SKM-1 treated with dmso at 0.1 percent for 144 hours (cell line): ENCODE measurements at regions not wholly inside any gene's neighbourhood (a gene's known extent, or its start where the extent isn't known, plus 50 kb on each side); places are given as distances from the start of the nearest gene placed in this dataset.
"Not testable (repeated sequence)": the region's sequence is repeated elsewhere in the genome, so short reads cannot be mapped to it uniquely, and the experiment has no call there.

Source experiments
- DNase-seq: peaks from one replicate; lab custom pipeline; 2025; ENCODE audit not compliant: unreplicated experiment; lab: John Stamatoyannopoulos, UW

GRCh38 chr9:108264093-108264492, 591.7 kb downstream of the ACTL7B start:
- DNase-seq: no peak

GRCh38 chr9:108262836-108263235, 593.0 kb downstream of the ACTL7B start:
- DNase-seq: no peak

GRCh38 chr9:108259917-108260675, 595.7 kb downstream of the ACTL7B start:
- no peak for DNase-seq

- no peak for DNase-seq
Observed at GRCh38 chr9:108258640-108259039, 597.1 kb downstream of the ACTL7B start.

- DNase-seq: no peak
Observed at GRCh38 chr9:108257382-108257781, 598.4 kb downstream of the ACTL7B start.

GRCh38 chr9:108254236-108254635, 601.5 kb downstream of the ACTL7B start:
- DNase-seq: no peak

GRCh38 chr9:108247391-108247790, 608.4 kb downstream of the ACTL7B start:
- DNase-seq: not testable (repeated sequence)

GRCh38 chr9:108245901-108246300, 609.9 kb downstream of the ACTL7B start:
- no peak for DNase-seq

GRCh38 chr9:108245331-108245730, 610.5 kb downstream of the ACTL7B start:
- DNase-seq: no peak

GRCh38 chr9:108244686-108245085, 611.1 kb downstream of the ACTL7B start:
- no peak for DNase-seq

GRCh38 chr9:108241384-108242073, 614.3 kb downstream of the ACTL7B start:
- no peak for DNase-seq

- no peak for DNase-seq
Observed at GRCh38 chr9:108239696-108240321, 616.0 kb downstream of the ACTL7B start.

- DNase-seq: no peak
Observed at GRCh38 chr9:108235609-108236008, 620.2 kb downstream of the ACTL7B start.

- DNase-seq: no peak
Observed at GRCh38 chr9:108234811-108235210, 621.0 kb downstream of the ACTL7B start.

- DNase-seq: no peak
Observed at GRCh38 chr9:108225149-108225800, 630.5 kb downstream of the ACTL7B start.

GRCh38 chr9:108224716-108225115, 631.1 kb downstream of the ACTL7B start:
- DNase-seq: no peak

- no peak for DNase-seq
Observed at GRCh38 chr9:108219664-108220063, 636.1 kb downstream of the ACTL7B start.

- no peak for DNase-seq
Observed at GRCh38 chr9:108217431-108218349, 638.1 kb downstream of the ACTL7B start.

GRCh38 chr9:108213511-108213910, 642.3 kb downstream of the ACTL7B start:
- peak; percentile 36 for DNase-seq

- no peak for DNase-seq
Observed at GRCh38 chr9:108212184-108212583, 643.6 kb downstream of the ACTL7B start.
